ENCODE measurements at regions not wholly inside any gene's neighbourhood (a gene's known extent, or its start where the extent isn't known, plus 50 kb on each side); places are given as distances from the start of the nearest gene placed in this dataset.

- peak in 3 of 8 experiments; percentile 70 to 85 (median 80) for ATAC-seq (replicated peaks in 6 of 8)
- H3K4me3 ChIP-seq, result no peak overlapping the region
- H3K27ac ChIP-seq, result peak overlapping the region in 1 of 2 donors; percentile 16
- 0 to 100% methylated on average over 1 to 2 of the region's 2 CpGs; no CpG with 5 or more reads in 8 of the 10 experiments for WGBS, 10 experiments
- in situ Hi-C loops (cut with MboI; ENCODE audit: low pct_unique_long_range_greater_than_20kb in 2 of 9, low sequenced_read_pairs in 9 of 9, unreplicated experiment in 9 of 9), result no loop called here
- H3K4me1 ChIP-seq (replicated peaks in 1 of 2), result peaks cover 17 to 26% of the 10 kb centered on the region in 2 donors
These were observed 69.7 kb upstream of the LARS2 start for GRCh38 chr3:45318689-45319088.

GRCh38 chr3:45319231-45319995 is 69.0 kb upstream of the LARS2 start:
- in situ Hi-C loops (cut with MboI; ENCODE audit: low pct_unique_long_range_greater_than_20kb in 2 of 9, low sequenced_read_pairs in 9 of 9, unreplicated experiment in 9 of 9), result no loop called here
- 21 to 100% (median 82%) methylated on average over 1 to 6 of the region's 10 CpGs; no CpG with 5 or more reads in 1 of the 10 experiments for WGBS, 10 experiments
- Histone ChIP-seq H3K4me1 (replicated peaks in 1 of 2) (peaks cover 17 to 26% of the 10 kb centered on the region in 2 donors), H3K27ac (peak overlapping the region in 1 of 2 donors; percentile 14), H3K4me3 (no peak overlapping the region)
- no peak for ATAC-seq (replicated peaks in 6 of 8)

- Histone ChIP-seq H3K4me3 (no peak overlapping the region), H3K4me1 (replicated peaks in 1 of 2) (peaks cover 17 to 26% of the 10 kb centered on the region in 2 donors), H3K27ac (peak overlapping the region in 1 of 2 donors; percentile 14)
- 73 to 100% (median 84%) methylated on average over 1 to 2 of the region's 3 CpGs; no CpG with 5 or more reads in 4 of the 10 experiments for WGBS, 10 experiments
- no peak for ATAC-seq (replicated peaks in 6 of 8)
- in situ Hi-C loops (cut with MboI; ENCODE audit: low pct_unique_long_range_greater_than_20kb in 2 of 9, low sequenced_read_pairs in 9 of 9, unreplicated experiment in 9 of 9), result no loop called here
These were observed 68.4 kb upstream of the LARS2 start for GRCh38 chr3:45319996-45320305.

GRCh38 chr3:45320986-45321385 is 67.4 kb upstream of the LARS2 start:
- in situ Hi-C loops (cut with MboI; ENCODE audit: low pct_unique_long_range_greater_than_20kb in 2 of 9, low sequenced_read_pairs in 9 of 9, unreplicated experiment in 9 of 9), result no loop called here

GRCh38 chr3:45321607-45322391 is 66.6 kb upstream of the LARS2 start:
- ATAC-seq (replicated peaks in 6 of 8), result peak in 1 of 8 experiments; percentile 14
- in situ Hi-C loops (cut with MboI; ENCODE audit: low pct_unique_long_range_greater_than_20kb in 2 of 9, low sequenced_read_pairs in 9 of 9, unreplicated experiment in 9 of 9), result no loop called here
- H3K4me1 ChIP-seq (replicated peaks in 1 of 2), result peaks cover 17 to 26% of the 10 kb centered on the region in 2 donors
- 37 to 100% (median 74%) methylated on average over 1 to 8 of the region's 11 CpGs; no CpG with 5 or more reads in 3 of the 10 experiments for WGBS, 10 experiments
- no peak overlapping the region for H3K27ac ChIP-seq
- H3K4me3 ChIP-seq, result no peak overlapping the region

More at GRCh38 chr3:45320986-45321385, 67.4 kb upstream of the LARS2 start:
- 8 to 100% (median 97%) methylated on average over 1 to 5 of the region's 5 CpGs; no CpG with 5 or more reads in 4 of the 10 experiments for WGBS, 10 experiments
- ATAC-seq (replicated peaks in 6 of 8), result no peak
- H3K4me3 ChIP-seq, result no peak overlapping the region
- H3K27ac ChIP-seq, result no peak overlapping the region
- H3K4me1 ChIP-seq (replicated peaks in 1 of 2), result peaks cover 17 to 26% of the 10 kb centered on the region in 2 donors

GRCh38 chr3:45322616-45323015 is 65.8 kb upstream of the LARS2 start:
- H3K27ac ChIP-seq, result no peak overlapping the region
- H3K4me1 ChIP-seq (replicated peaks in 1 of 2), result peaks cover 17 to 25% of the 10 kb centered on the region in 2 donors
- in situ Hi-C loops (cut with MboI; ENCODE audit: low pct_unique_long_range_greater_than_20kb in 2 of 9, low sequenced_read_pairs in 9 of 9, unreplicated experiment in 9 of 9), result no loop called here
- ATAC-seq (replicated peaks in 6 of 8), result no peak
- whole genome bisulfite sequencing, 10 experiments, result 52 to 100% (median 96%) methylated on average over 1 to 4 of the region's 4 CpGs; no CpG with 5 or more reads in 2 of the 10 experiments
- H3K4me3 ChIP-seq, result no peak overlapping the region

GRCh38 chr3:45325676-45326075 is 62.7 kb upstream of the LARS2 start:
- 40 to 71% (median 60%) methylated on average over 1 to 4 of the region's 4 CpGs; no CpG with 5 or more reads in 7 of the 10 experiments for WGBS, 10 experiments
- Histone ChIP-seq H3K4me3 (no peak overlapping the region), H3K4me1 (replicated peaks in 1 of 2) (no peaks in the 10 kb centered on the region), H3K27ac (no peak overlapping the region)
- no peak for ATAC-seq (replicated peaks in 6 of 8)
- in situ Hi-C loops (cut with MboI; ENCODE audit: low pct_unique_long_range_greater_than_20kb in 2 of 9, low sequenced_read_pairs in 9 of 9, unreplicated experiment in 9 of 9), result no loop called here

GRCh38 chr3:45329761-45330305 is 58.5 kb upstream of the LARS2 start:
- Histone ChIP-seq H3K4me1 (replicated peaks in 1 of 2) (no peaks in the 10 kb centered on the region), H3K27ac (no peak overlapping the region), H3K4me3 (no peak overlapping the region)
- WGBS, 10 experiments, result 71 to 100% (median 84%) methylated on average over 1 to 7 of the region's 8 CpGs; no CpG with 5 or more reads in 4 of the 10 experiments
- in situ Hi-C loops (cut with MboI; ENCODE audit: low pct_unique_long_range_greater_than_20kb in 2 of 9, low sequenced_read_pairs in 9 of 9, unreplicated experiment in 9 of 9), result no loop called here
- ATAC-seq (replicated peaks in 6 of 8), result no peak

- 50 to 100% (median 68%) methylated on average over 2 to 5 of the region's 5 CpGs; no CpG with 5 or more reads in 3 of the 10 experiments for WGBS, 10 experiments
- no peak for ATAC-seq (replicated peaks in 6 of 8)
- H3K27ac ChIP-seq, result no peak overlapping the region
- no peak overlapping the region for H3K4me3 ChIP-seq
- in situ Hi-C loops (cut with MboI; ENCODE audit: low pct_unique_long_range_greater_than_20kb in 2 of 9, low sequenced_read_pairs in 9 of 9, unreplicated experiment in 9 of 9), result no loop called here
- H3K4me1 ChIP-seq (replicated peaks in 1 of 2), result no peaks in the 10 kb centered on the region
These were observed 57.7 kb upstream of the LARS2 start for GRCh38 chr3:45330510-45331295.

GRCh38 chr3:45332493-45332892 is 55.9 kb upstream of the LARS2 start:
- Histone ChIP-seq H3K4me1 (replicated peaks in 1 of 2) (no peaks in the 10 kb centered on the region), H3K4me3 (no peak overlapping the region), H3K27ac (no peak overlapping the region)
- ATAC-seq (replicated peaks in 6 of 8), result no peak
- WGBS, 10 experiments, result 60 to 100% (median 88%) methylated on average over 1 to 6 of the region's 6 CpGs; no CpG with 5 or more reads in 3 of the 10 experiments
- in situ Hi-C loops (cut with MboI; ENCODE audit: low pct_unique_long_range_greater_than_20kb in 2 of 9, low sequenced_read_pairs in 9 of 9, unreplicated experiment in 9 of 9), result no loop called here

GRCh38 chr3:45332901-45333407 is 55.4 kb upstream of the LARS2 start:
- ATAC-seq (replicated peaks in 6 of 8), result no peak
- H3K27ac ChIP-seq, result no peak overlapping the region
- no peak overlapping the region for H3K4me3 ChIP-seq
- in situ Hi-C loops (cut with MboI; ENCODE audit: low pct_unique_long_range_greater_than_20kb in 2 of 9, low sequenced_read_pairs in 9 of 9, unreplicated experiment in 9 of 9), result no loop called here
- 40 to 80% (median 67%) methylated on average over 1 to 2 of the region's 4 CpGs; no CpG with 5 or more reads in 7 of the 10 experiments for WGBS, 10 experiments
- H3K4me1 ChIP-seq (replicated peaks in 1 of 2), result peaks cover 2 to 4% of the 10 kb centered on the region in 2 donors

- Histone ChIP-seq H3K4me1 (replicated peaks in 1 of 2) (peaks cover 2 to 10% of the 10 kb centered on the region in 2 donors), H3K4me3 (no peak overlapping the region), H3K27ac (no peak overlapping the region)
- in situ Hi-C loops (cut with MboI; ENCODE audit: low pct_unique_long_range_greater_than_20kb in 2 of 9, low sequenced_read_pairs in 9 of 9, unreplicated experiment in 9 of 9), result no loop called here
- WGBS, 10 experiments, result 0 to 100% (median 83%) methylated on average over 1 to 2 of the region's 2 CpGs; no CpG with 5 or more reads in 7 of the 10 experiments
- ATAC-seq (replicated peaks in 6 of 8), result no peak
These were observed 54.8 kb upstream of the LARS2 start for GRCh38 chr3:45333549-45333948.

Data from motor neuron (in vitro differentiated cells).